ENCODE measurements at regions not wholly inside any gene's neighbourhood (a gene's known extent, or its start where the extent isn't known, plus 50 kb on each side); places are given as distances from the start of the nearest gene placed in this dataset.

GRCh38 chr1:61560385-61560784 is 164.6 kb downstream of the TM2D1 start:
- TF ChIP-seq POLR2AphosphoS5 (IDR thresholded peaks at IDR 0.05; ENCODE audit: low read depth, low read length) (no peak), EP300 (IDR thresholded peaks at IDR 0.05; ENCODE audit: borderline replicate concordance in 1 of 2, low read depth in 1 of 2, low read length in 1 of 2) (no peak), TAF1 (IDR thresholded peaks at IDR 0.05; ENCODE audit: borderline replicate concordance, low read depth, low read length) (no peak), MXI1 (IDR thresholded peaks at IDR 0.05; ENCODE audit: low read depth, low read length) (no peak), USF1 (IDR thresholded peaks at IDR 0.05; ENCODE audit: borderline replicate concordance, low read depth) (no peak)
- TF ChIP-seq, protein P1, sequence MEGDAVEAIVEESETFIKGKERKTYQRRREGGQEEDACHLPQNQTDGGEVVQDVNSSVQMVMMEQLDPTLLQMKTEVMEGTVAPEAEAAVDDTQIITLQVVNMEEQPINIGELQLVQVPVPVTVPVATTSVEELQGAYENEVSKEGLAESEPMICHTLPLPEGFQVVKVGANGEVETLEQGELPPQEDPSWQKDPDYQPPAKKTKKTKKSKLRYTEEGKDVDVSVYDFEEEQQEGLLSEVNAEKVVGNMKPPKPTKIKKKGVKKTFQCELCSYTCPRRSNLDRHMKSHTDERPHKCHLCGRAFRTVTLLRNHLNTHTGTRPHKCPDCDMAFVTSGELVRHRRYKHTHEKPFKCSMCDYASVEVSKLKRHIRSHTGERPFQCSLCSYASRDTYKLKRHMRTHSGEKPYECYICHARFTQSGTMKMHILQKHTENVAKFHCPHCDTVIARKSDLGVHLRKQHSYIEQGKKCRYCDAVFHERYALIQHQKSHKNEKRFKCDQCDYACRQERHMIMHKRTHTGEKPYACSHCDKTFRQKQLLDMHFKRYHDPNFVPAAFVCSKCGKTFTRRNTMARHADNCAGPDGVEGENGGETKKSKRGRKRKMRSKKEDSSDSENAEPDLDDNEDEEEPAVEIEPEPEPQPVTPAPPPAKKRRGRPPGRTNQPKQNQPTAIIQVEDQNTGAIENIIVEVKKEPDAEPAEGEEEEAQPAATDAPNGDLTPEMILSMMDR (IDR thresholded peaks at IDR 0.05): no peak
